NCI-H2029 treated with DMSO at 0.1 percent for 48 hours (cell line): ENCODE measurements at regions not wholly inside any gene's neighbourhood (a gene's known extent, or its start where the extent isn't known, plus 50 kb on each side); places are given as distances from the start of the nearest gene placed in this dataset.

Experiments used
- DNase-seq: peaks from one replicate; lab custom pipeline; 2025; lab: John Stamatoyannopoulos, UW

DNA sequence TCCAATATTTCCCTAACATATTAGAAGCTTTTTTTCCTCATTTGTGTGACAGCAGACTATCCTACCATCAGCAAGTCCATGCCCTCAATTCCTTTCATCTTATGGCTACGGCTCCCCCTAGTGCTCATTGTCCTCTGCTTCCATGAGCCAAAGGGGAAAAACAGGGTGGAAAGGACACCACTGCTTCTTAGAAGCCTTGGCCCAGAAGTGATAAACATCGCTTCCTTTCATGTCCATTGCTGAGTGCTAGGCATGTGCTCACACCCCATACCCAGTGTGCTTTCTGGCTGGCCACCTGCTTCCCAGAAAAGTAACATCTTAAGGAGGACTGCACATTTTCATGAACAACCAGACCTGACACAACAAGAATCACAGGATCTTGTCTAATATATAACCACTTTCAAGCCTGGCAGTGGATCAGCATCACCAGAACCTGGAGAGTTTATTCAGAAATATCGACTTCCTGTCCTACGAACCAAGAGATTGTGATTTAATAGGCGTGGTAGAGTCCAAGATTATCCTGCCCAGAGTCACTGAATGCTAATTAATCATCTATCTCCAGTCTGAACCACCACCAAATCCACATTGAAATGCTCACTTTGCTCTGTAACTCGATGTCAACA lies 650.5 kb upstream of the SORCS1 start:
- peak; percentile 26 for DNase-seq

DNA sequence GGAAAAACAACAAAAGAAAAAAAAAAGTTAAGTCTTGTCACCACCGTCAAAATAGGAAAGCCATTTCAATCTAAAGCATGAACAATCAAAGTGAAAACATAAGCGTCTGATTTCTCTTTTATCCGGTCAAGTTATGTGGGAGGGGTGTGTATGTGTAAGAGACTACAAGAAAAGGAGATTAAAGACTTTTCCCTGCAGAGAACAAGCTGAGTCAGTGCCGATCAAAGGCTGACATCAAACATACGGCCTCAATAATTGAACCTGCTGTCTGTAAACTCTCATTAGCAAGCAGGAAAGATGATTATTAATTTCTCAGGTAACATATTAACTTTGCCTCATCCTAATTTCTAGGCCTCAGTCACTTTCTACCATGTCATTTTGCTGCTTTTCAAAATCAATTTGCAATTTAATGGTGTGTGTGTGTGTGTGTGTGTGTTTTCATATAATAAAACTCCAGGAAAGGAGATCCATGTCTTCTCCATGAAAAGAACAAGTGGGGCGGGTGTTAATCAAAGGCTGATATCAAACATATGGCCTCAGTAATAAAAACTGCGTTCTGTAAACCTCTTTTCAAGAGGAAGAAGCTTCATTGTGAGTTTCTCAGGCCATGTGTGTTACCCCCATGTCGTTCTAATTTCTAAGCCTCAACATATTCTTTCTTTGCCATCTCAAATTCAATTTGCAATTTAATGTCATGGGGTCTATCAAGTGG lies 649.1 kb upstream of the SORCS1 start:
- no peak for DNase-seq

DNA sequence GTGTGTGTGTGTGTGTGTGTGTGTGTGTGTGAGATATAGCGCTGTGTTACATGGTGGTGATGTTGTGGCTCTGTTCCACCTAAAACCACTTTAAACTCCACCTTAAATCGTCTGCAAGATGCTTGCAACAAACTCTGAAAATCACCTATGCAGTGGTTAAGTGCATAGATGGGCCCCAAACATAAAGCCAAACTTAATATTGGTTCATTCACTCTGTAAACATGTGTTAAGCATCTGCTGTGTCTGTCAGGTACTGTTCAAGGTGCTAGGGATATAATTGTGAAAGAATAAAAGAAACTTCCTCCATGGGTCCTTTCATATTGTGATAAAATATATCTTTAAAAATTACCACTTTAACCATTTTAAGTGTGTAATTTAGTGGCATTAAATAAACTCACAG lies 645.4 kb upstream of the SORCS1 start:
- no peak for DNase-seq

DNA sequence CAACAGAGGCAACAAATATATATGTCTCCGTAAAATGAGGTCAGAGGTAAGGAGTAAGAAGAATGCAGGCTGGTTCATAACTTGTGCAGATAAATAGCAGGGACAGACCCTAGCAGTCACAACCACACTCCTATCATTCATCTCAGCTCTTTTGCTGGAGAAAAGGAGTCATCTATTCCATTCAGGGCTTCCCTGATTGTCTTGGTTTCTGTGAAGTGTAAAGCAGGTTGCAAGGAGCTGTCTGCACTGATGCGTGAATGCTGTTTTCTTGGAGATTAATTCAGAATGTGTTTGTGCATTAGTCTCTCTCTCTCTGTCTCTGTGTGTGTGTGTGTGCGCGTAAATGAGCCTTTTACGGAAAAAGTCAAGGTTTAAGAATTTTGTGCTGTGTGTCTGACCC lies 643.3 kb upstream of the SORCS1 start:
- no peak for DNase-seq

DNA sequence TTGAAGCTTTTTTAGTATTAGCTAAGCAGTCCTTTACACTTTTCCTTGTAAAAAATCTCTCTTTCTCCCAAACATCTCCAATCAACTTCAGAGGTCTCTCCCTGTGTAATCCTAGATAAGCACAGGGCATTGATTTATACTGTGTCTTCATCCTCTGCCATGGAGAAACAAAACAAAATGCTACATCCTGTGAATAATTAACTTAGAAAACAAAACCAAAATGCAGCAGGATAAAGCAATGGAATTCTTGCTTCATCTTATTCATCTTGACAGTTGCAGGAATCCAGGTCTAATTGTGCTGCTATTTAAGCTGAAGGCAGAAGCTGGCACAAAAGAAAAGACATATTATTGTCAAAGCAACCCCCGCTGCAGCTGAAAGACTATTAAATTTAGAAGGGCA lies 641.5 kb upstream of the SORCS1 start:
- DNase-seq, result no peak

DNA sequence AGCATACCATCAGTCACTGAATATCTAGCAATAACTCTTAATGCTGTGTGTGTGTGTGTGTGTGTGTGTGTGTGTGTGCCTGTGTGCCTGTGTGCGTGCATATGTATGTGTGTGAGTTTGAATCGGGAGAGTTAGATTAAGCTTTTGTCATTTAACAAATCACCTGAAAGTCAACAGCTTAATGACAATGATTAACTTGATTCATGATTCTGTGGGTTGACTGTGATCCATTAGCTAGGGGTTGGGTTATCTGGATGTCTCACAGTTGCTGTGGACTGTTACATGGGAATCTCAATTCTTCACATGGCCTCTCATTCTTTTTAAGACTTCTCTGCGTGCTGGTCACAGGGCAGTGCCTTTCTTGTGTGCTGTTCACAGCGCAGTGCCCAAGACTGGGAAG lies 639.0 kb upstream of the SORCS1 start:
- DNase-seq, result no peak

DNA sequence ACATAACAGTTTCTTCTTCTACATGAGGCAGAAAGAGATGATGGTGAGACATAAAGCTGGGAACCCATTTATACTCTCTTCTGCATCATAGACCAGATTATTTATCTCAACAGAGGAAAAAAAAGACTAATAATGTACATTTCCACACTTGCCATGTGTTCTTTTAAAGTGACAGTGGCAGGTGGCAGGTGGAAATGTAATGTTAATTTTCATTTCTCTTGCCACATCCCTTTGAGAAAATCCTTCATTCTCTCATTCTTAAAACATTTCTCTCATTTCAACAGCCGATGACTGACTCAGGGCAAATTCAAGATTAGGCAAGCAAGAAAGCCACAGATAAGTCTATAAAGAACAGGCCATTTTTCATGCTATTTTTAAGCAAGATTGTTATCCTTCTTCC lies 635.6 kb upstream of the SORCS1 start:
- DNase-seq, result no peak

DNA sequence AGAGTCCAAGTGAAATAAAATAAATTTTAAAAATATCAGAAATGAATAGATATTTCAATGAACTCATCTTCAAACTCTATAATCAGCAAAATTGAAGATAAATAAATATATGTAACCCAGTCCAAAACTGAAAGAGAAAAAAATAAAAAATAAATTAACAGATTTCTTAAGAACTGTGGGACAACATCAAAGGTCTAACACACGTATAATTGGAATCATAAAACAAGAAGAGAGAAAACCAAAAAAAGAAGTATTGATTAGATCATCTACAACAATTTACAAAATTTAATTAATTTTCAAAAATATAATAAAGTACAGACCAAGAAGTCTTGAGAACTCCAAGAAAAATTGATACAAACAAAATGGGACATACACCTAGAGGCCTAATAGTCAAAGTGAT lies 625.8 kb upstream of the SORCS1 start:
- DNase-seq, result no peak

DNA sequence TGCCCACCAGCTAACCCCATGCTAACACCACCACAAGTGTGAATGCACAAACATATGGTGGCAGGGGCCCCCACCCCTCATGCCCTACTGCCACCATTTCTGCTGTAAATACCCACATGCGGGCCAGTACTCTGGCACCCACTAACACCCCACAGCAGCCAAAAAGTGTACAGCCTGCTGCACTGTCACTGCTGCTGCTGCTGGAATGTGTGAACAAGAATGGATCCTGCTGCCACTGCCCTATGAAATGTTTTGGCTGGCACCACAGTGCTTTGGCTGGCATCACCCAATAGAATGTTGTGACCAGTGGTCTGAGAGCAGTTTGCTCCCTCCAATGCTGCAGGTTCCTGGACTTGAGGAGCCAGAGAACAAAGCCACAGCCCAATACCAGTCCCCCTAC lies 606.6 kb upstream of the SORCS1 start:
- DNase-seq, result no peak

DNA sequence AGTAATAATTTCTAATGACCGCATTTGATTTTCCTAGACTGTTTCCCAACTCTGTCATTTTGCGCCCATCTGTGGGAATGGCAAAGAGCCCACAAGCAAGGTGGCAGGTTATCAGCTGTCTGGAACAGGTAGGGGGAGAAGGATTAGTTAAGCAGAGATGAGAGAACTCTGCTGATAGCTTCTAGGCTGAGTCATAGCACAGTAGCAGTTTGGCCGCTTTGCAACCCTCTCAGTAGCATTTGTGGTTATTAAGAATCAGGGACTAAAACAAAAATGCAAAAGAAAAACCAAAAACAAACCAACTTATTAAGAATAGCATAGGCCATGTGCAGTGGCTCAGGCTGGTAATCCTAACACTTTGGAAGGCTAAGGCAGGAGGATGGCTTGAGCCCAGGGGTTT lies 602.7 kb upstream of the SORCS1 start:
- no peak for DNase-seq

DNA sequence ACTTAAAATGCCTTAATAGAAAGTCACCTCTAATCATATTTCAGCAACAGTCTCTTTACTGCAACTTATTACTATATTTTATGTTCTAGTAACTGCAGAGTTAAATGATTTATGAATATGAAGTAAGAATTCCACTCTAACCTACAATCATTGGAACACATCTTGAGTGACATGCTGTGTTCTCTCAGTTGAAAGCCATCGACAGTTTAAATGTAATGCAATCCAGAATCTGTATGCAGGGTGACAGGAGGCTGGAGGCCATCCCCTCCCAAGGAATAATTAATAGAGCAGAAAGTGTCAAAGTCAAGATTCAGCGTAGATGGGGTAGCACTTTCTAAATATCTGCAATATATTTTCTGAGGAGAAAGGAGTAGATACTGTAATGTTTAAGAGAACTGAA lies 590.3 kb upstream of the SORCS1 start:
- DNase-seq, result no peak

DNA sequence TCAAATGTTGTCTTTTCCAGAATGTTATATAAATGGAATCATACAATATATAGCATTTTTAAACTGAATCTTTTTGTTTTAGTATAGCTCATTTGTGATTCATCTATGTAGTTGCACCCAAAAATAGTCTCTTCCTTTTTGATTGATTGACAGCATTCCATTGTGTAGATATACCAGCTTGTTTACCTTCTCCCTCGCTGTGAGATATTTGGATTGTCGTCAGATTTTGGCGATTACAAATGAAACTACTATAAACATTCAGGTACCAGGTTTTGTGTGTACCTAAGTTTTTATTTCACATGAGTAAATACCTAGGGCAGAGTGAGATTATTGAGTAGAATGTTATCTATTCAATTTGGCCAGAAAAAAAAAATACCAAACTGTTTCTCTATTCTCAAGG lies 584.7 kb upstream of the SORCS1 start:
- DNase-seq, result no peak

DNA sequence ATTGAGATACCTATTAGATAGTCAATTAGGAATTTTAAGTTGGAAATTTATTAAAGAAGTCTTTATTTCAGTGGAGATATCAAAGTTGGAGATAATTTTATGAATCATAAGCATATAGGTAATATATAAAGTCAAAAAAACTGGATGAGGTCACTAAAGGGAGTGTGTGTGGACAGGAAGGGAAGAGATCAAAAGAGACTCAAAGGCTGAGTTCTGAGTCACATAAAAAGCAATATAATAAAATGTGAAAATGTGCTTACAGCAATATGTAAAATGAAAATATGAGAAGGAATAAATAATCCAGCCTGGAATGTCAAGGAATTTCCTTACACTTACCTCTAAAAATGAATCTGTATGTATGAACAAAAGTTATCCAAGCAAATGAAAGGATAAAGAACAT lies 583.3 kb upstream of the SORCS1 start:
- DNase-seq, result no peak

DNA sequence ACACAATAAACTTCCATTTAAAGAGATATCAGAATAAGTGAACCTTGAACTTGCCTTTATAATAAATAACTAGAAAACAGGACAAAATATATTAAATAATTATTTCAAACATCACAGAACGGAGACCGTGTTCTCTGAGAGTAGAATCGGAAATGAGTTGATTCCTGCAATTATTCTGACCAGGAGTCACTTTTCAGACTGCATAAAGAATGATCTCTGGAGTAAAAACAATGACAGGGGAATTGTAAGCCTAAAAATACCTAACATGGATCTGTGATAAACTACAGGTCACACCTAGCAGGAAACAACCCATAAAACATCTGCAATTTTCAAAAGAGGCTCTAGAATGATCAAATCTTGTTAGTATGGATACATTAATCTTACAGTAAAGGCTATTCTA lies 577.5 kb upstream of the SORCS1 start:
- no peak for DNase-seq

DNA sequence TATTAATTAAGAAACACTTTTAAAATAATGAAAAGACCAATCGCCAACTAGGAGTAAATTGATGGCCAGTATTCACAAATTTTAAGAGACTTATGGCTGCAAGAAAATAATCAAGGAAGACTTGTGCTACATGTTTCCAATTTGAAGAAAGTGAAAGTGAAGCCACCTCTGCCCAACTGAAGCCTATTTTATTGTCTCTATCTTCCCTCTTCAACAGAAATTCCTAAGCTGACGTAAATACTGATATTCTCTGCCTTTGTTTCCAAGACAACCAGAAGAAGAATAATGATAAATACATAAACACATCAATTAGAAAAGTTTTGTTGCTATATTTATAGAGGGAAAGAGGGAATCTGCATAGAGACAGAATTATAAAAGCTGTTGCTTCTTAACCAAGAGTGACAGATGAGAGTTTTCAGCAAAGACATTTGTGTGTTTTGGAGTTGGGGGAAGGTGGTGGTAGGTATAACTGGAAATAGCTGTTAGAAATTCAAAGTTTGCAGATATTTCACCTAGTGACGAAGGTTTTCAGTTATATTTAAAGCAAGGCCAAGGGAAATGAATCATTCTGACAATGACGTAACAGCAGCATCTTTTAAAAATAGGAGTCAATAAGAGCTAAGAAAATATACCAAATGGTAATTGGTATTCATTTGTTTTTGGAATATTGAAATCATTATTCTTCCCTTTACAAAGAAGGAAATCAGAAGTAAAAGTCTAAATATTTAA lies 576.6 kb upstream of the SORCS1 start:
- no peak for DNase-seq

DNA sequence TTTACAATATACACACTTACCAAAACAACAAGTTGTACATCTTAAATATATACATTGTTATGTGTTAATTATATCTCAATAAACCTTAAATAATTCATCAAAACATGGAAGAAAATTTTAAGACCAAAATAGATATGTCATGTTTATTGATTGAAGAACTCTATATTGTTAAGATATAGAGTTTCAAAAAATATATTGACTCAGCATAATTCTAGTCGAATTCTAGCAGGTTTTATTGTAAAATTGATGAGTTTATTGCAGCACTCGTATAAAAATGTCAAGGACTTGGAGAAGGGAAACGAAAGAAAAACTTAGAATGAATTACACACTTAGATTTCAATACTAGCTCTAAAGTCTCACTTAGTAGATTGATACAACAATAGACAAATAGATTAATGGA lies 575.4 kb upstream of the SORCS1 start:
- no peak for DNase-seq

DNA sequence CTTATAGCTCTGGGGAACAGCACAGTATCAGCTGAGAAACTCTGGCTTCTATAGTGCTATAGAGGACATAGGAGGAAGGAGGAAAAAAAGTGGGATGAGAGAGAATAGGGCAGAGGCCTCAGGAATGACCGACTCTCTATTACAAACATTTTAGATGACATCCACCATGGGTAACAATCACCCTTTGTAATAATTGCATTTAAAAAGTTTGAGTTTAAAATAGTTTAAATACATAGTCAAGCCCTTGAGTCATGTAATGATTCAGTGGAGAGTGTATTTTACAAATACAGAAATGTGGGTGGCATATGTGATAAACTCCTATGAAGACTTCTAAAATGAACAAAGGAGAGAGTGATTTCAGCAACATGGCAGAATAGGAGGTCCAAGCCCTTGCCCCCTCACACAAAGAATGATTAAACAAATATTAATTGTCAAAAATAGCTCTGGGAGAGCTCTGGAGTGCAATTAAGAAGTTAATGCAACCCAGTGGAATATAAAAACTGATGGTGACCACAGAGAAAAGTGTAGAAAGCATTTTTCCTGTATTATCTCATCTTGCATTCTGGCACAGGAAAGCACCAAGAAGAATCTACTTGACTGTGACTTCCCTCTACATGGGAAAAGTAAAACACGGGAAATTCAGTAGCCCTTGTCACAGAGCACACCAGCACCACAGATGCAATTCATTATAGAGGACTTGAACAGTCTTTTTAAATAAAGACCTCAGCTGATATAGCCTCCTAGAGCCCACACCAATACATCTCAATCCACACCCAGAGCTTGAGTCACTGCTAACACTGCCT lies 569.0 kb upstream of the SORCS1 start:
- no peak for DNase-seq

DNA sequence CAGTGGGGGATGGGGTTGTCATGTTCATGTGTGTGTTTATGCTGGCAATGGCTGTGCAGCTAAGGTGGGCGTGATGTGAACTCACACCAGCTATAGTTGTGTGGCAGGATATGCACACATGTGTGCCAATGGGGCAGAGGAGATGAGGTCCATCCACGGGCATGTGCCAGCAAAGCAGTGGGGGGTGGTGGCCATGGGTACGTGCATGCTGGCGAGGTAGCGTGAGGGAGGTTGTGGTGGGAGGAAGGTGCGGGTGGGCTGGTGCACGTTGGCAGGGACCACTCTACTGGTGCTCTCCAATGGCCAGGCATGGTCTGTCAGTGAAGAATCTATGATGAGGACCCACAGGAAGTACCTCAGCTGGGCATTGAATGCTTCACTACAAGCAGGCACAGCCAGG lies 567.5 kb upstream of the SORCS1 start:
- DNase-seq, result no peak

DNA sequence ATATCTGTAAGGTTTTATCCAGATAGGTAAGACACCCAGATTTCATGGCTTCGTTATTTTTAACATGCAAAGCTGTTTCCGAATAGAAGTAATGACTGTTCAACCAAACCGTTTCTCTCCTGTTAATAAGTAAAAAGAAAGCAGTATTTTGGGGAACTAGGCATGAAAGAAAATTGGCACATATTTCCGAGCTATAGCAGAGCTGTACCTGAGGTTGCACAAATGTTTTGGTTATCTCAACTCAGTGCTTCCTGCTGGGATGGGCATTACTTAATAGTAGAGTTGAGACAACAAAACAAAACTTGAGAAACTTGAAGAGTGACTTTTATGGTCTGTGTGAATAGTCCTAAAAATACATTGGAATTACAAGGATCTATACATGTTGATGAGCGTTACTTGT lies 564.3 kb upstream of the SORCS1 start:
- no peak for DNase-seq

DNA sequence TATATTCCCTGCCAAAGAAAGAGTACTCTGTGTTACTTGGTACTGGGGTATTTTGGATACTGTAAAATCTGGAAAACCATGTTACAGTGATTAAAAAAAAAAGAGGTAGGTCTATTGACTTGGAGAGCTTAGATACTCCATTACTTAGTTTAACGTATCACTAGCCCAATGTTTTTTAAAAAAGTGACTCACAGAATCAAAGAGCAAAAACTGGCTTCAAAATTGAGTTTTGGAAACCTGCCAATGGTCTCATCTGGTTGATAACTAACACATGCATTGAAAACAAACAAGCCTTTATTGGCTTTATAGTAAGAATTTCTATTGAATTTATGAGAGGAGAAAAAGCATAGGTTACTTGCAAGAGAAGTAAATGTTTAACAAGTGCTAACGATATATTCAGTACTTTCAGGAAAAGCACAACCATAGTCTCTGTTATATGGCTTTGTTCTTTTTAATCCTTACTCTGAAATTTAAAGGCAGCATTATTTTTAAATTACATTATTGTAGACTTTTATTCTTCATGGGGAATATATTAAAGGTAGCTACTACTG lies 563.3 kb upstream of the SORCS1 start:
- no peak for DNase-seq

DNA sequence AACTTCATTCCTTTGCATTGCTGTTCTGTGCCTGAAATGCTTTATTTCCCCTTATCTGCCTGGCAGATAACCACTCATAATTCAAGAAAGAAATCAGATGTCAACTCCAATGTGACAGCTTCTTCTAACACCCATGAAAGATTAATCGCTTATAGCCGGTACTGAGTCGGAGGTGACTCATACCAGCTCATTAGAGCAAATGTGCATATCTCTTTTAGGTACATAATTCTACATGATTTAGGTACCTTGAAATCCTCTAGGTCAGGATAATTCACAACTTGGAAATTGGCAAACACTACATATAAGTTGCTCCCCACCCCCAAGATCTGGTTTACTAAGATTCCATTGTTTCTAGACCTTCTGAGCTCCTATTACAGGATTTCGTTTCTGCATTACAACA lies 554.4 kb upstream of the SORCS1 start:
- no peak for DNase-seq

DNA sequence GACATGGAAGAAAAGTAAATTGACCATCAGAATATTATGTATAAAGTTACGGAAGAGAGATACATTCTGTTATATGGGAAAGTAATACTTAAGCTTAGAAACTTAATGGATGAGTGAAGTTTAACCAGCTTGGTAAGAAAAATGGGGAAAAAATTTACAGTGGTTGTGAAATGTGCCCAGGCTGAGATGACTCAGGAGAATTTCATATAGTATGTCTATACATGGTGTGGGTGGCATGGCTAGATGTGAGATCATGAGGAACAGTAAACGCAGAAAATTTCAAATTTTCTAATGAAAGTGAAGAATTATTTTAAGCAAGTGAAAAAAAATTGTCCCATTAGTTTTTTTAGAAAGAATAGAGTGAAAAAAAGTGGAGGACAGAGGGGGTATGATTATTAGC lies 552.5 kb upstream of the SORCS1 start:
- no peak for DNase-seq
